HEK293 (cell line): ENCODE measurements at regions not wholly inside any gene's neighbourhood (a gene's known extent, or its start where the extent isn't known, plus 50 kb on each side); places are given as distances from the start of the nearest gene placed in this dataset.

Experiments
- CTCF ChIA-PET: fragments of 350-600 bp; formaldehyde crosslinking; extraction: SDS; loops from one replicate; lab custom pipeline; 2021; ENCODE audit warnings: antibody characterized with exemption; lab: Yijun Ruan, JAX
- POLR2A ChIA-PET: fragments of 300-600 bp; formaldehyde crosslinking; extraction: SDS; loops from one replicate; lab custom pipeline; 2020; ENCODE audit warnings: antibody characterized with exemption, inconsistent platforms; lab: Yijun Ruan, JAX
- H3K27ac ChIP-seq: fragments of 200-500 bp; sonication (Bioruptor generic); 2 replicates; pipeline ENCODE4 v1.5.1; 2014; ENCODE audit warnings: low read depth, low read length, control low read depth, inconsistent platforms; ENCODE audit errors: extremely low read depth
- H3K36me3 ChIP-seq, 2 experiments: fragments of 200-500 bp in 1 of 2; sonication (Bioruptor generic) in 1 of 2; 1 replicate in 1 of 2; 2 replicates in 1 of 2; pipeline ENCODE4 v1.5.1; 2014 to 2017; ENCODE audit warnings: inconsistent platforms in 2 of 2, low read length in 2 of 2; ENCODE audit not compliant: control insufficient read depth in 2 of 2, insufficient read depth in 1 of 2
- H3K4me1 ChIP-seq: fragments of 200-500 bp; sonication (Bioruptor generic); 2 replicates; pipeline ENCODE4 v1.5.1; 2014; ENCODE audit warnings: mild to moderate bottlenecking, low read length, inconsistent platforms; ENCODE audit not compliant: control insufficient read depth, insufficient read depth
- H3K4me3 ChIP-seq: 2 replicates; pipeline ENCODE4 v1.5.1; 2011; ENCODE audit warnings: low read depth, mild to moderate bottlenecking, control low read depth, low read length, moderate library complexity
- H3K9me3 ChIP-seq: fragments of 200-500 bp; sonication (Bioruptor generic); 2 replicates; pipeline ENCODE4 v1.5.1; 2014; ENCODE audit warnings: low read depth, low read length, inconsistent platforms; ENCODE audit not compliant: control insufficient read depth, insufficient read depth
- KLF16 ChIP-seq: fragments of 450-650 bp; formaldehyde crosslinking; IDR thresholded peaks from 2 replicates; pipeline ENCODE4 v1.5.1; 2017; ENCODE audit warnings: missing biosample characterization, missing genetic modification characterization
- SETDB1 ChIP-seq: IDR thresholded peaks from one replicate; pipeline ENCODE4 v1.6.1; 2017; ENCODE audit warnings: mild to moderate bottlenecking, low read length, moderate library complexity, mixed read lengths; ENCODE audit not compliant: insufficient read length
- SP7 ChIP-seq: fragments of 450-650 bp; formaldehyde crosslinking; IDR thresholded peaks from 2 replicates; pipeline ENCODE4 v1.5.1; 2016; ENCODE audit warnings: missing biosample characterization, missing genetic modification characterization
- ZFP69B ChIP-seq: fragments of 450-650 bp; formaldehyde crosslinking; IDR thresholded peaks from 2 replicates; pipeline ENCODE4 v1.5.1; 2016; ENCODE audit warnings: missing biosample characterization, missing genetic modification characterization
- ZNF112 ChIP-seq: fragments of 450-650 bp; formaldehyde crosslinking; IDR thresholded peaks from 2 replicates; pipeline ENCODE4 v1.5.0; 2017; ENCODE audit warnings: missing biosample characterization, missing genetic modification characterization
- ZNF239 ChIP-seq: fragments of 450-650 bp; formaldehyde crosslinking; IDR thresholded peaks from 2 replicates; pipeline ENCODE4 v1.5.1; 2016; ENCODE audit warnings: missing biosample characterization, missing genetic modification characterization
- ZNF26 ChIP-seq: fragments of 450-650 bp; formaldehyde crosslinking; IDR thresholded peaks from 2 replicates; pipeline ENCODE4 v1.5.1; 2016; ENCODE audit warnings: missing biosample characterization, missing genetic modification characterization
- ZNF596 ChIP-seq: fragments of 450-650 bp; IDR thresholded peaks from 2 replicates; pipeline ENCODE4 v1.5.0; 2018; ENCODE audit warnings: missing biosample characterization, mild to moderate bottlenecking, missing genetic modification characterization, moderate library complexity
- ZNF626 ChIP-seq: fragments of 450-650 bp; sonication (Bioruptor Pico); formaldehyde crosslinking; IDR thresholded peaks from 2 replicates; pipeline ENCODE4 v1.5.1; 2018; ENCODE audit warnings: missing biosample characterization, missing genetic modification characterization, inconsistent platforms
- ZNF645 ChIP-seq: fragments of 450-650 bp; formaldehyde crosslinking; IDR thresholded peaks from 2 replicates; pipeline ENCODE4; 2016; ENCODE audit warnings: missing biosample characterization, missing genetic modification characterization
- ZNF660 ChIP-seq: fragments of 450-650 bp; IDR thresholded peaks from 2 replicates; pipeline ENCODE4 v1.5.1; 2018; ENCODE audit warnings: missing biosample characterization, mild to moderate bottlenecking, missing genetic modification characterization
- ZNF670 ChIP-seq: fragments of 450-650 bp; formaldehyde crosslinking; IDR thresholded peaks from 2 replicates; pipeline ENCODE4 v1.5.1; 2016; ENCODE audit warnings: missing biosample characterization, missing genetic modification characterization, low read depth
- ZNF701 ChIP-seq: fragments of 450-650 bp; formaldehyde crosslinking; IDR thresholded peaks from 2 replicates; pipeline ENCODE4 v1.5.1; 2016; ENCODE audit warnings: missing biosample characterization, missing genetic modification characterization
- ZNF843 ChIP-seq: fragments of 450-650 bp; formaldehyde crosslinking; IDR thresholded peaks from 2 replicates; pipeline ENCODE4 v1.5.1; 2016; ENCODE audit warnings: missing biosample characterization, missing genetic modification characterization
- TF ChIP-seq, protein P1 (sequence below): fragments of 450-650 bp; formaldehyde crosslinking; IDR thresholded peaks from 2 replicates; pipeline ENCODE4 v1.5.1; 2016; ENCODE audit warnings: missing biosample characterization, missing genetic modification characterization
- TF ChIP-seq, protein P2 (sequence below): fragments of 450-650 bp; formaldehyde crosslinking; IDR thresholded peaks from 2 replicates; pipeline ENCODE4 v1.5.1; 2016; ENCODE audit warnings: missing biosample characterization, missing genetic modification characterization, low read depth
- TF ChIP-seq, protein P3 (sequence below): fragments of 450-650 bp; formaldehyde crosslinking; IDR thresholded peaks from 2 replicates; pipeline ENCODE4 v1.5.1; 2016; ENCODE audit warnings: missing biosample characterization, missing genetic modification characterization, borderline replicate concordance
- TF ChIP-seq, protein P4 (sequence below): fragments of 450-650 bp; formaldehyde crosslinking; IDR thresholded peaks from 2 replicates; pipeline ENCODE4 v1.5.1; 2016; ENCODE audit warnings: missing biosample characterization, missing genetic modification characterization

GRCh38 chr3:72151465-72152238 lies 366.7 kb upstream of the PROK2 start:
- Histone ChIP-seq H3K9me3 (no peaks in the 10 kb centered on the region), H3K4me1 (peaks cover 10% of the 10 kb centered on the region; the same call in 1 of the 2 replicates)
- ChIA-PET POLR2A (no interaction called here), CTCF (interaction anchor here (0.6 kb wide), 1 partner anchor 714 kb away, joined by 3 read pairs; no protein-coding TSS in a partner anchor)
- TF ChIP-seq, protein P1, sequence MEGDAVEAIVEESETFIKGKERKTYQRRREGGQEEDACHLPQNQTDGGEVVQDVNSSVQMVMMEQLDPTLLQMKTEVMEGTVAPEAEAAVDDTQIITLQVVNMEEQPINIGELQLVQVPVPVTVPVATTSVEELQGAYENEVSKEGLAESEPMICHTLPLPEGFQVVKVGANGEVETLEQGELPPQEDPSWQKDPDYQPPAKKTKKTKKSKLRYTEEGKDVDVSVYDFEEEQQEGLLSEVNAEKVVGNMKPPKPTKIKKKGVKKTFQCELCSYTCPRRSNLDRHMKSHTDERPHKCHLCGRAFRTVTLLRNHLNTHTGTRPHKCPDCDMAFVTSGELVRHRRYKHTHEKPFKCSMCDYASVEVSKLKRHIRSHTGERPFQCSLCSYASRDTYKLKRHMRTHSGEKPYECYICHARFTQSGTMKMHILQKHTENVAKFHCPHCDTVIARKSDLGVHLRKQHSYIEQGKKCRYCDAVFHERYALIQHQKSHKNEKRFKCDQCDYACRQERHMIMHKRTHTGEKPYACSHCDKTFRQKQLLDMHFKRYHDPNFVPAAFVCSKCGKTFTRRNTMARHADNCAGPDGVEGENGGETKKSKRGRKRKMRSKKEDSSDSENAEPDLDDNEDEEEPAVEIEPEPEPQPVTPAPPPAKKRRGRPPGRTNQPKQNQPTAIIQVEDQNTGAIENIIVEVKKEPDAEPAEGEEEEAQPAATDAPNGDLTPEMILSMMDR (tag by site-specific recombination): no peak
- TF ChIP-seq ZNF660 (no peak), ZNF239 (tag by site-specific recombination) (no peak), ZFP69B (no peak), ZNF701 (no peak), ZNF626 (tag by site-specific recombination) (no peak), ZNF112 (tag by site-specific recombination) (no peak), SP7 (tag by site-specific recombination) (no peak), ZNF843 (tag by site-specific recombination) (no peak), ZNF596 (no peak), SETDB1 (no peak), ZNF645 (tag by site-specific recombination) (no peak), ZNF26 (no peak), KLF16 (tag by site-specific recombination) (no peak)
- TF ChIP-seq, protein P2, sequence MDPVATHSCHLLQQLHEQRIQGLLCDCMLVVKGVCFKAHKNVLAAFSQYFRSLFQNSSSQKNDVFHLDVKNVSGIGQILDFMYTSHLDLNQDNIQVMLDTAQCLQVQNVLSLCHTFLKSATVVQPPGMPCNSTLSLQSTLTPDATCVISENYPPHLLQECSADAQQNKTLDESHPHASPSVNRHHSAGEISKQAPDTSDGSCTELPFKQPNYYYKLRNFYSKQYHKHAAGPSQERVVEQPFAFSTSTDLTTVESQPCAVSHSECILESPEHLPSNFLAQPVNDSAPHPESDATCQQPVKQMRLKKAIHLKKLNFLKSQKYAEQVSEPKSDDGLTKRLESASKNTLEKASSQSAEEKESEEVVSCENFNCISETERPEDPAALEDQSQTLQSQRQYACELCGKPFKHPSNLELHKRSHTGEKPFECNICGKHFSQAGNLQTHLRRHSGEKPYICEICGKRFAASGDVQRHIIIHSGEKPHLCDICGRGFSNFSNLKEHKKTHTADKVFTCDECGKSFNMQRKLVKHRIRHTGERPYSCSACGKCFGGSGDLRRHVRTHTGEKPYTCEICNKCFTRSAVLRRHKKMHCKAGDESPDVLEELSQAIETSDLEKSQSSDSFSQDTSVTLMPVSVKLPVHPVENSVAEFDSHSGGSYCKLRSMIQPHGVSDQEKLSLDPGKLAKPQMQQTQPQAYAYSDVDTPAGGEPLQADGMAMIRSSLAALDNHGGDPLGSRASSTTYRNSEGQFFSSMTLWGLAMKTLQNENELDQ (tag by site-specific recombination): no peak
- TF ChIP-seq, all 188 proteins: peak for 0
- Histone ChIP-seq H3K27ac (peak overlapping the region; percentile 99), H3K4me3 (no peak overlapping the region), H3K36me3 (no peaks in the 10 kb centered on the region)

DNA sequence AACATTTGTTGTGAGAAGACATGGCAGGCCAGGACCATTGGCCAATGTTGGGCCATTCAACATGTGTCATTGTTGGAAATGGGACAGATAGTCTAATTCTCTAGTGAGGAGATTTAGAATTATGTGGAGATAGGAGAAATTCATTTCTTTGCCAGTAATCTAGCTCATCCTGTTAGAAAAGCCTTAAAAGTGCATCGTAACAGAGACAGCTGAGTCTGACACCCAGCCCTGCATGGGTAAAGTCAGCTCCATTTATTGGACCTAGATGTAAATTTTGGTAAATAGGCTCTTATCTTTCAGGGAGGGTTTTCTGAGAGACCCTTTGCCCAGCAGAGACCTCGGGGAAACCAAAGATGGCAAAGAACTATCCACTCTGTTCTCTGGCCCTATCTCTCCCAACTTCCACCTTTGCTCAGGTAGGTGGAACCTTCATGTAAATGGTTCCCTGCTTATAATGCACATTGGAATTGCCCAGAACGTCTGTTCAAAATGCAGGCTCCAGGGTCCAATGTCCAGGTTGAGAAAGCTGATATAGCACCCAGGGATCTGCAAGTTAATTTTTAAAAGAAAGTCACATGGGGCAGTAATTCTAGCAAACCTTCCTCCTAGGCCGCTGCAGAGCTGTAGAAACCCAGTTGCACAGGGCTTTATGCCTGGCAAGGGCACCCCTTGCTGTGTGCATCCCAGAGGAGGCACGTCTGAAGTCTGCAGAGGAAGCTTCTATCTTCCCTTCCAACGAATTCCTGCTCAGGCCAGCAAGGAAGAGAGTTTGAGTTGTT lies 365.9 kb upstream of the PROK2 start:
- Histone ChIP-seq H3K4me1 (peaks cover 10% of the 10 kb centered on the region; the same call in 1 of the 2 replicates), H3K9me3 (no peaks in the 10 kb centered on the region), H3K36me3 (no peaks in the 10 kb centered on the region), H3K27ac (no peak overlapping the region), H3K4me3 (no peak overlapping the region)
- CTCF ChIA-PET: interaction anchor here (0.7 kb wide), 1 partner anchor 48 kb away, joined by 3 read pairs; no protein-coding TSS in a partner anchor
- POLR2A ChIA-PET: no interaction called here
- TF ChIP-seq ZNF626 (tag by site-specific recombination) (no peak), ZNF670 (tag by site-specific recombination) (no peak), ZNF112 (tag by site-specific recombination) (no peak)
- TF ChIP-seq, protein P3, sequence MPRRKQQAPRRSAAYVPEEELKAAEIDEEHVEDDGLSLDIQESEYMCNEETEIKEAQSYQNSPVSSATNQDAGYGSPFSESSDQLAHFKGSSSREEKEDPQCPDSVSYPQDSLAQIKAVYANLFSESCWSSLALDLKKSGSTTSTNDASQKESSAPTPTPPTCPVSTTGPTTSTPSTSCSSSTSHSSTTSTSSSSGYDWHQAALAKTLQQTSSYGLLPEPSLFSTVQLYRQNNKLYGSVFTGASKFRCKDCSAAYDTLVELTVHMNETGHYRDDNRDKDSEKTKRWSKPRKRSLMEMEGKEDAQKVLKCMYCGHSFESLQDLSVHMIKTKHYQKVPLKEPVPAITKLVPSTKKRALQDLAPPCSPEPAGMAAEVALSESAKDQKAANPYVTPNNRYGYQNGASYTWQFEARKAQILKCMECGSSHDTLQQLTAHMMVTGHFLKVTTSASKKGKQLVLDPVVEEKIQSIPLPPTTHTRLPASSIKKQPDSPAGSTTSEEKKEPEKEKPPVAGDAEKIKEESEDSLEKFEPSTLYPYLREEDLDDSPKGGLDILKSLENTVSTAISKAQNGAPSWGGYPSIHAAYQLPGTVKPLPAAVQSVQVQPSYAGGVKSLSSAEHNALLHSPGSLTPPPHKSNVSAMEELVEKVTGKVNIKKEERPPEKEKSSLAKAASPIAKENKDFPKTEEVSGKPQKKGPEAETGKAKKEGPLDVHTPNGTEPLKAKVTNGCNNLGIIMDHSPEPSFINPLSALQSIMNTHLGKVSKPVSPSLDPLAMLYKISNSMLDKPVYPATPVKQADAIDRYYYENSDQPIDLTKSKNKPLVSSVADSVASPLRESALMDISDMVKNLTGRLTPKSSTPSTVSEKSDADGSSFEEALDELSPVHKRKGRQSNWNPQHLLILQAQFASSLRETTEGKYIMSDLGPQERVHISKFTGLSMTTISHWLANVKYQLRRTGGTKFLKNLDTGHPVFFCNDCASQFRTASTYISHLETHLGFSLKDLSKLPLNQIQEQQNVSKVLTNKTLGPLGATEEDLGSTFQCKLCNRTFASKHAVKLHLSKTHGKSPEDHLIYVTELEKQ (tag by site-specific recombination): no peak
- TF ChIP-seq, protein P4, sequence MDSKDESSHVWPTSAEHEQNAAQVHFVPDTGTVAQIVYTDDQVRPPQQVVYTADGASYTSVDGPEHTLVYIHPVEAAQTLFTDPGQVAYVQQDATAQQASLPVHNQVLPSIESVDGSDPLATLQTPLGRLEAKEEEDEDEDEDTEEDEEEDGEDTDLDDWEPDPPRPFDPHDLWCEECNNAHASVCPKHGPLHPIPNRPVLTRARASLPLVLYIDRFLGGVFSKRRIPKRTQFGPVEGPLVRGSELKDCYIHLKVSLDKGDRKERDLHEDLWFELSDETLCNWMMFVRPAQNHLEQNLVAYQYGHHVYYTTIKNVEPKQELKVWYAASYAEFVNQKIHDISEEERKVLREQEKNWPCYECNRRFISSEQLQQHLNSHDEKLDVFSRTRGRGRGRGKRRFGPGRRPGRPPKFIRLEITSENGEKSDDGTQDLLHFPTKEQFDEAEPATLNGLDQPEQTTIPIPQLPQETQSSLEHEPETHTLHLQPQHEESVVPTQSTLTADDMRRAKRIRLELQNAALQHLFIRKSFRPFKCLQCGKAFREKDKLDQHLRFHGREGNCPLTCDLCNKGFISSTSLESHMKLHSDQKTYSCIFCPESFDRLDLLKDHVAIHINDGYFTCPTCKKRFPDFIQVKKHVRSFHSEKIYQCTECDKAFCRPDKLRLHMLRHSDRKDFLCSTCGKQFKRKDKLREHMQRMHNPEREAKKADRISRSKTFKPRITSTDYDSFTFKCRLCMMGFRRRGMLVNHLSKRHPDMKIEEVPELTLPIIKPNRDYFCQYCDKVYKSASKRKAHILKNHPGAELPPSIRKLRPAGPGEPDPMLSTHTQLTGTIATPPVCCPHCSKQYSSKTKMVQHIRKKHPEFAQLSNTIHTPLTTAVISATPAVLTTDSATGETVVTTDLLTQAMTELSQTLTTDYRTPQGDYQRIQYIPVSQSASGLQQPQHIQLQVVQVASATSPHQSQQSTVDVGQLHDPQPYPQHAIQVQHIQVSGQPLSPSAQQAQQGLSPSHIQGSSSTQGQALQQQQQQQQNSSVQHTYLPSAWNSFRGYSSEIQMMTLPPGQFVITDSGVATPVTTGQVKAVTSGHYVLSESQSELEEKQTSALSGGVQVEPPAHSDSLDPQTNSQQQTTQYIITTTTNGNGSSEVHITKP: no peak
